Adrenal gland (tissue), 9 donors: ENCODE measurements at regions not wholly inside any gene's neighbourhood (a gene's known extent, or its start where the extent isn't known, plus 50 kb on each side); places are given as distances from the start of the nearest gene placed in this dataset.
A peak's percentile ranks its signal among the peaks of the same experiment; 100 is the strongest.

Experiments used
- DNase-seq, 7 donors: peaks; one replicate each; pipeline ENCODE4 v3.0.0-alpha.2; 2019 to 2020
- H3K27ac ChIP-seq, 5 donors: fragments of 200-600 bp; sonication (generic) in 4 of 5; 1 replicate in 3 of 5; 2 replicates in 2 of 5; pipeline versions ENCODE4 v1.5.1 to v1.8.0; 2016 to 2020; ENCODE audit warnings: mild to moderate bottlenecking in 1 of 5
- H3K27me3 ChIP-seq: fragments of 200-600 bp; 2 replicates; pipeline ENCODE4 v1.8.0; 2021
- H3K36me3 ChIP-seq, 2 donors: fragments of 200-600 bp; replicated peaks in 1 of 2; 1 replicate in 1 of 2; 2 replicates in 1 of 2; pipeline versions ENCODE4 v1.5.1 to v1.8.0; 2018 to 2022
- H3K4me1 ChIP-seq, 2 donors: fragments of 200-600 bp; replicated peaks in 1 of 2; 1 replicate in 1 of 2; 2 replicates in 1 of 2; pipeline versions ENCODE4 v1.5.1 to v1.8.0; 2018 to 2021
- H3K4me3 ChIP-seq, 4 donors: fragments of 200-600 bp; sonication (generic) in 3 of 4; one replicate each; pipeline ENCODE4 v1.5.1; 2016 to 2018
- H3K9me3 ChIP-seq, 3 donors: fragments of 200-600 bp; sonication (generic) in 1 of 3; replicated peaks in 1 of 3; 1 replicate in 2 of 3; 2 replicates in 1 of 3; pipeline versions ENCODE4 v1.5.1 to v1.8.0; 2016 to 2021
- CTCF ChIP-seq, 6 experiments: fragments of 450-650 bp in 4 of 6; fragments of 200-600 bp in 2 of 6; sonication (generic) in 1 of 6; IDR thresholded peaks; 1 replicate in 5 of 6; 2 replicates in 1 of 6; pipeline versions ENCODE4 v1.5.1 to v1.8.0; 2016 to 2021; ENCODE audit warnings: antibody characterized with exemption in 6 of 6, mild to moderate bottlenecking in 2 of 6, moderate library complexity in 1 of 6
- POLR2A ChIP-seq, 2 donors: fragments of 450-650 bp; IDR thresholded peaks; one replicate each; pipeline ENCODE4 v1.6.1; 2017; ENCODE audit warnings: antibody characterized with exemption in 2 of 2, mild to moderate bottlenecking in 2 of 2, moderate library complexity in 1 of 2
- WGBS, 4 donors: extraction: QIAGEN DNeasy Blood & Tissue Kit in 2 of 4; methylation state at CpG; one replicate each; pipeline versions ENCODE4 v1.1.5 to v1.1.7; 2013 to 2017; 5-methylcytosine and 5-hydroxymethylcytosine counted together
- intact Hi-C, 2 donors: fragments of 100-400 bp; cut with DNase I; formaldehyde crosslinking; loops; one replicate each; pipeline versions ENCODE4 v1.14.1 to v1.15.0; 2022 to 2023
- donor health status: healthy with polysubstance abuse.
- donor health status: Bipolar disorder and iron deficiency.
- donor health status: DM: yes; HTN: yes; CAD: no.
- donor health status: DM: no; HTN: no; CAD: no.
- donor health status: DM: no; HTN: no; CAD: no.

- TF ChIP-seq CTCF (IDR thresholded peaks at IDR 0.05) (no peak), POLR2A (IDR thresholded peaks at IDR 0.05) (no peak)
- intact Hi-C loops: no loop called here
- H3K4me3 ChIP-seq: no peak overlapping the region
- H3K27ac ChIP-seq: no peak overlapping the region
- H3K9me3 ChIP-seq: no peaks in the 10 kb centered on the region
- WGBS, 4 donors: 94 to 98% (median 96%) methylated on average over 2 of the region's 2 CpGs
- H3K4me1 ChIP-seq: peaks cover 6 to 21% of the 10 kb centered on the region in 2 donors
- H3K27me3 ChIP-seq: no peaks in the 10 kb centered on the region
- no peak for DNase-seq
- H3K36me3 ChIP-seq: no peaks in the 10 kb centered on the region
These were observed 72.0 kb upstream of the IRF2BP2 start for GRCh38 chr1:234681990-234682389.

- Histone ChIP-seq H3K27me3 (no peaks in the 10 kb centered on the region), H3K4me3 (no peak overlapping the region), H3K27ac (no peak overlapping the region), H3K4me1 (peaks cover 6 to 21% of the 10 kb centered on the region in 2 donors), H3K36me3 (no peaks in the 10 kb centered on the region), H3K9me3 (no peaks in the 10 kb centered on the region)
- no peak for TF ChIP-seq CTCF (IDR thresholded peaks at IDR 0.05)
- no peak for TF ChIP-seq POLR2A (IDR thresholded peaks at IDR 0.05)
- intact Hi-C loops: no loop called here
- DNase-seq: peak in 1 of 7 donors; percentile 37
- WGBS, 4 donors: 90 to 98% (median 94%) methylated on average over 3 of the region's 3 CpGs
These were observed 71.1 kb upstream of the IRF2BP2 start for GRCh38 chr1:234681065-234681464.

GRCh38 chr1:234680331-234680904 lies 70.4 kb upstream of the IRF2BP2 start:
- H3K36me3 ChIP-seq: no peaks in the 10 kb centered on the region
- no peaks in the 10 kb centered on the region for H3K9me3 ChIP-seq
- no peak overlapping the region for H3K27ac ChIP-seq
- no peaks in the 10 kb centered on the region for H3K27me3 ChIP-seq
- no peak for DNase-seq
- intact Hi-C loops: no loop called here
- WGBS, 4 donors: 94 to 96% (median 96%) methylated on average over 8 of the region's 8 CpGs
- TF ChIP-seq POLR2A (IDR thresholded peaks at IDR 0.05) (no peak), CTCF (IDR thresholded peaks at IDR 0.05) (no peak)
- H3K4me3 ChIP-seq: no peak overlapping the region
- H3K4me1 ChIP-seq: peaks cover 6 to 21% of the 10 kb centered on the region in 2 donors

- TF ChIP-seq CTCF (IDR thresholded peaks at IDR 0.05) (no peak), POLR2A (IDR thresholded peaks at IDR 0.05) (peak in 1 of 2 donors; percentile 43)
- DNase-seq: peak; percentile 74 to 94 (median 84)
- H3K9me3 ChIP-seq: no peaks in the 10 kb centered on the region
- H3K27ac ChIP-seq: no peak overlapping the region
- no peaks in the 10 kb centered on the region for H3K27me3 ChIP-seq
- H3K4me3 ChIP-seq: peak overlapping the region in 2 of 4 donors; percentile 14 to 56
- intact Hi-C loops: no loop called here
- H3K4me1 ChIP-seq: no peaks in the 10 kb centered on the region
- WGBS, 4 donors: 5 to 11% (median 9%) methylated on average over 13 of the region's 13 CpGs
- H3K36me3 ChIP-seq: no peaks in the 10 kb centered on the region
These were observed 66.2 kb upstream of the IRF2BP2 start for GRCh38 chr1:234676103-234676594.
